ENCODE measurements at regions not wholly inside any gene's neighbourhood (a gene's known extent, or its start where the extent isn't known, plus 50 kb on each side); places are given as distances from the start of the nearest gene placed in this dataset.
"Not testable (repeated sequence)": the region's sequence is repeated elsewhere in the genome, so short reads cannot be mapped to it uniquely, and the experiment has no call there.

- no peak for TF ChIP-seq POLR2A (IDR thresholded peaks at IDR 0.05; ENCODE audit: low read depth, low read length)
- FAIRE-seq (no peak), DNase-seq (ENCODE audit: insufficient read length, low spot score) (no peak)
Observed at GRCh38 chr2:186130748-186131641, 355.1 kb upstream of the ZC3H15 start.

DNA sequence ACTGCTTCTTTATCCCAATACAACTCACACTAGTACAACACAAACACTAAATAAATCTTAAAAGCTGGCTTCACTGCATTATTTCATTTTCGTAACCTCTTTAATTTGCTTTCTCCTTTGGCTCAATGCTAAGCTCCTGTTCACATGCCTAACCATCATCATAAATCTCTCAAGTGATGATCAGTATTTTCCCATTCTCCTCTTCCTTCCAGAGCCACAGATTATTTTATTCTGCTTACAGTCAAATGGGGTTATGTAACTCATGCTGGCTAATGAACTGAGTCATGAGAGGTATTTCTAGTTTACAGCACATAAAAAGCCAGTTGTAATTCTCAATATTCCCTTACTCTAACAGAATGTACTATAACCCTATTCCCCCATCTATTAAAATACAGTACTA is 350.4 kb upstream of the ZC3H15 start:
- FAIRE-seq (peak; percentile 41), DNase-seq (ENCODE audit: insufficient read length, low spot score) (no peak)
- TF ChIP-seq POLR2A (IDR thresholded peaks at IDR 0.05; ENCODE audit: low read depth, low read length) = no peak

- FAIRE-seq (no peak), DNase-seq (ENCODE audit: insufficient read length, low spot score) (no peak)
- TF ChIP-seq POLR2A (IDR thresholded peaks at IDR 0.05; ENCODE audit: low read depth, low read length) = no peak
Observed at GRCh38 chr2:186136860-186137259, 349.2 kb upstream of the ZC3H15 start.

DNA sequence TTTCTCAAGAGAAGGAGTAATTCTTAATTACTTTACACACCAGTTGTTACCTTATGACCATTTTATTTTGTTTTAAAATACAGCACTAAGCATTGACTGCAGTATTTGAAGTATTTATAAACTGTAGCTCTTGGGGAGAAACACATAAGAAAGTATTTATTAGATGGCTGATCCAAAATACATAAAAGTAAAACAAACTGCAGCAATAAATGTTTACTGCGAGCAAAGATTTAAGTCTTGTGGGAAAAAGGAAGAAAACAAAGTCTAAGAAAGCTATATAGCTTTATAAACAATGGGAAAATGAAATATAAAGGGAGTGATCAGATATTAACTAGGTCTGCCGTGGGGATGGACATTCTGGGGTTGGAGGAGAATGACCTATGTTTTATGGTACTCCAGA is 347.2 kb upstream of the ZC3H15 start:
- FAIRE-seq (no peak), DNase-seq (ENCODE audit: insufficient read length, low spot score) (no peak)
- TF ChIP-seq POLR2A (IDR thresholded peaks at IDR 0.05; ENCODE audit: low read depth, low read length) = no peak

DNA sequence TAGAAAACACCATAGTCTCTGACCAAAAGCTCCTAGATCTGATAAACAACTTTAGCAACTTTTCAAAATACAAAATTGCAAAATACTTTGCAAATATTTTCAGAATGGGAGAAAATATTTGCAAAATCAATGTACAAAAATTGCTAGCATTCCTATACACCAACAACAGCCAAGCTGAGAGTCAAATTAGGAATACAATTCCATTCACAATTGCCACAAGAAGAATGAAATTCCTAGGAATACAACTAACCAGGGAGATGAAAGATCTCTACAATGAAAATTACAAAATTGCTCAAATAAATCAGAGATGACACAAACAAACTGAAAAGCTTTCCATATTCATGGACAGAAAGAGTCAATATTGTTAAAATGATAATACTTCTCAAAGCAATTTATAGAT is 327.0 kb upstream of the ZC3H15 start:
- no peak for TF ChIP-seq POLR2A (IDR thresholded peaks at IDR 0.05; ENCODE audit: low read depth, low read length)
- no peak for FAIRE-seq
- DNase-seq (ENCODE audit: insufficient read length, low spot score) = no peak

DNA sequence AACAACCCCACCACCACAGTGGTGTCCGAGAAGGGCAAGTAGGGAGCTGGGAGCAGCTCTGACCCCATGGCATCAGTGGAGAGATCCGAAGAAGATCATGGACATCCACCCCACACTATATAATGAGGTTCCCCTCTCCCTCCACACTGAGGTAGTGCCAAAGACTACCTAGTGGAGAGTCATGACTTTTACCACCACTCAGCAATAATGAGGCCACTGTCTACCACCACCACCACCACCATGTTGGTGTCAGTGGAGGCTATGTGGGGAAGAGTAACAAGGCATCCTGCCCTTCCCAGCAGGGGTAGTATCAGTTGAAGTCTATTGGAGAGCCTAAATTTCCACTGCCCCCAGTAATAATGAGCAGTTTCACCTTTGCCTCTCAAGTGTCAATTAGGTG is 321.7 kb upstream of the ZC3H15 start:
- no peak for TF ChIP-seq POLR2A (IDR thresholded peaks at IDR 0.05; ENCODE audit: low read depth, low read length)
- no peak for DNase-seq (ENCODE audit: insufficient read length, low spot score)
- FAIRE-seq = no peak

- DNase-seq (ENCODE audit: insufficient read length, low spot score) = no peak
- no peak for TF ChIP-seq POLR2A (IDR thresholded peaks at IDR 0.05; ENCODE audit: low read depth, low read length)
- no peak for FAIRE-seq
Observed at GRCh38 chr2:186170693-186171092, 315.4 kb upstream of the ZC3H15 start.

GRCh38 chr2:186181625-186182024 is 304.4 kb upstream of the ZC3H15 start:
- TF ChIP-seq POLR2A (IDR thresholded peaks at IDR 0.05; ENCODE audit: low read depth, low read length) = no peak
- no peak for DNase-seq (ENCODE audit: insufficient read length, low spot score)
- no peak for FAIRE-seq

DNA sequence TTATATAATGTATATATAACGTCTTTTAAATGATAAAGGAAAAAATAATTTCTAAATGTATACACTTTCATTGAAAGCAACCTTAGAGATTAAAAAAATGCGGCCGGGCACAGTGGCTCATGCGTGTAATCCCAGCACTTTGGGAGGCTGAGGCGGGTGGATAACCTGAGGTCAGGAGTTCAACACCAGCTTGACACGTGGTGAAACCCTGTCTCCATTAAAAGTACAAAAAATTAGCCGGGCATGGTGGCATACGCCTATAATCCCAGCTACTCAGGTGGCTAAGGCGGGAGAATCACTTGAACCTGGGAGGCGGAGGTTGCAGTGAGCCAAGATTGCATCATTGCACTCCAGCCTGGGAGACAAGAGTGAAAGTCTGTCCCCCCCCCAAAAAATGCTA is 303.7 kb upstream of the ZC3H15 start:
- not testable (repeated sequence) for DNase-seq (ENCODE audit: insufficient read length, low spot score); FAIRE-seq

GRCh38 chr2:186183406-186183805 is 302.7 kb upstream of the ZC3H15 start:
- TF ChIP-seq POLR2A (IDR thresholded peaks at IDR 0.05; ENCODE audit: low read depth, low read length) = no peak
- DNase-seq (ENCODE audit: insufficient read length, low spot score) = no peak
- no peak for FAIRE-seq

GRCh38 chr2:186187854-186188253 is 298.2 kb upstream of the ZC3H15 start:
- no peak for FAIRE-seq
- DNase-seq (ENCODE audit: insufficient read length, low spot score) = no peak
- no peak for TF ChIP-seq POLR2A (IDR thresholded peaks at IDR 0.05; ENCODE audit: low read depth, low read length)

GRCh38 chr2:186189816-186190215 is 296.2 kb upstream of the ZC3H15 start:
- DNase-seq (ENCODE audit: insufficient read length, low spot score) (no peak), FAIRE-seq (no peak)
- no peak for TF ChIP-seq POLR2A (IDR thresholded peaks at IDR 0.05; ENCODE audit: low read depth, low read length)

DNA sequence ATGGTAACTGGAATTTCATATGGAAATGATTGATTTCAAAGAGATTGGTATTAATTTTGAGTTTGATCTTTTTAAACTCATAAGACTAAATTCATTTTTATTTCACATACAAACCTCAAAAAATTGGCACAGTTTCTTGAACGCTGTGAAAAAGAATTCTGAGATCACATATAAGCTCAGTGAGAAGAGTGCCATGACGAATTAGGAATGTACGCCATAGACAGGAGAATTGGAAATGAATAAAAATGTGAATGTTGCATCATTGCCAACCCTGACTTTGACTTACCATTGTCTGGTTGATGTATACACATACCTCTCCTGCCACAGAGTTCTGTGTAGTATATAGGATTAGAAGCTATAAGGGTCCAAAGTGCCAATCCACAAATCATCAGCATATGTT is 290.4 kb upstream of the ZC3H15 start:
- DNase-seq (ENCODE audit: insufficient read length, low spot score) = no peak
- no peak for TF ChIP-seq POLR2A (IDR thresholded peaks at IDR 0.05; ENCODE audit: low read depth, low read length)
- no peak for FAIRE-seq

- no peak for TF ChIP-seq POLR2A (IDR thresholded peaks at IDR 0.05; ENCODE audit: low read depth, low read length)
- FAIRE-seq = no peak
- no peak for DNase-seq (ENCODE audit: insufficient read length, low spot score)
Observed at GRCh38 chr2:186197955-186198354, 288.1 kb upstream of the ZC3H15 start.

GRCh38 chr2:186199029-186199428 is 287.0 kb upstream of the ZC3H15 start:
- FAIRE-seq (no peak), DNase-seq (ENCODE audit: insufficient read length, low spot score) (no peak)
- no peak for TF ChIP-seq POLR2A (IDR thresholded peaks at IDR 0.05; ENCODE audit: low read depth, low read length)
